ENCODE measurements at regions not wholly inside any gene's neighbourhood (a gene's known extent, or its start where the extent isn't known, plus 50 kb on each side); places are given as distances from the start of the nearest gene placed in this dataset.

GRCh38 chr2:226495466-226496272, 304.0 kb downstream of the IRS1 start:
- no peak for TF ChIP-seq CTCF (IDR thresholded peaks at IDR 0.05; ENCODE audit: low read length)
- TF ChIP-seq EZH2 (IDR thresholded peaks at IDR 0.05; ENCODE audit: borderline replicate concordance, low read length), result no peak
- no peaks in the 10 kb centered on the region for H3K27me3 ChIP-seq (ENCODE audit: insufficient read depth, low read length)
- H3K36me3 ChIP-seq (ENCODE audit: insufficient read depth, low read length), result no peaks in the 10 kb centered on the region
- H3K9ac ChIP-seq (ENCODE audit: low read length), result no peak overlapping the region
- H4K20me1 ChIP-seq (ENCODE audit: insufficient read depth, low read length), result no peaks in the 10 kb centered on the region
- H3K4me2 ChIP-seq (ENCODE audit: low read length), result no peak overlapping the region
- no peaks in the 10 kb centered on the region for H3K9me2 ChIP-seq (ENCODE audit: low read depth, low read length)
- H3K27ac ChIP-seq (ENCODE audit: low read depth, low read length, poor library complexity, severe bottlenecking), result no peak overlapping the region
- H2AFZ ChIP-seq (ENCODE audit: low read length), result no peak overlapping the region
- no peaks in the 10 kb centered on the region for H3K4me1 ChIP-seq (ENCODE audit: insufficient read depth, low read length, severe bottlenecking)
- H3K4me3 ChIP-seq (ENCODE audit: low read depth, low read length, poor library complexity, severe bottlenecking), result no peak overlapping the region
- no peaks in the 10 kb centered on the region for H3K9me3 ChIP-seq (ENCODE audit: low read length)
- no peaks in the 10 kb centered on the region for H3F3A ChIP-seq (ENCODE audit: insufficient read depth, low read length)
- H3K79me2 ChIP-seq (ENCODE audit: insufficient read depth, low read length), result no peaks in the 10 kb centered on the region

- no peak overlapping the region for H3K27ac ChIP-seq (ENCODE audit: low read depth, low read length, poor library complexity, severe bottlenecking)
- H3K4me2 ChIP-seq (ENCODE audit: low read length), result no peak overlapping the region
- no peaks in the 10 kb centered on the region for H4K20me1 ChIP-seq (ENCODE audit: insufficient read depth, low read length)
- no peaks in the 10 kb centered on the region for H3K9me3 ChIP-seq (ENCODE audit: low read length)
- no peak overlapping the region for H3K4me3 ChIP-seq (ENCODE audit: low read depth, low read length, poor library complexity, severe bottlenecking)
- H3K27me3 ChIP-seq (ENCODE audit: insufficient read depth, low read length), result no peaks in the 10 kb centered on the region
- H2AFZ ChIP-seq (ENCODE audit: low read length), result no peak overlapping the region
- H3K36me3 ChIP-seq (ENCODE audit: insufficient read depth, low read length), result no peaks in the 10 kb centered on the region
- TF ChIP-seq CTCF (IDR thresholded peaks at IDR 0.05; ENCODE audit: low read length), result no peak
- no peak for TF ChIP-seq EZH2 (IDR thresholded peaks at IDR 0.05; ENCODE audit: borderline replicate concordance, low read length)
- H3F3A ChIP-seq (ENCODE audit: insufficient read depth, low read length), result no peaks in the 10 kb centered on the region
- no peaks in the 10 kb centered on the region for H3K4me1 ChIP-seq (ENCODE audit: insufficient read depth, low read length, severe bottlenecking)
- H3K9ac ChIP-seq (ENCODE audit: low read length), result no peak overlapping the region
- H3K9me2 ChIP-seq (ENCODE audit: low read depth, low read length), result no peaks in the 10 kb centered on the region
- no peaks in the 10 kb centered on the region for H3K79me2 ChIP-seq (ENCODE audit: insufficient read depth, low read length)
Measured at GRCh38 chr2:226491112-226491511, 308.5 kb downstream of the IRS1 start.

GRCh38 chr2:226489775-226490541, 309.7 kb downstream of the IRS1 start:
- no peaks in the 10 kb centered on the region for H4K20me1 ChIP-seq (ENCODE audit: insufficient read depth, low read length)
- no peaks in the 10 kb centered on the region for H3K36me3 ChIP-seq (ENCODE audit: insufficient read depth, low read length)
- no peaks in the 10 kb centered on the region for H3F3A ChIP-seq (ENCODE audit: insufficient read depth, low read length)
- H3K27me3 ChIP-seq (ENCODE audit: insufficient read depth, low read length), result no peaks in the 10 kb centered on the region
- no peak for TF ChIP-seq EZH2 (IDR thresholded peaks at IDR 0.05; ENCODE audit: borderline replicate concordance, low read length)
- TF ChIP-seq CTCF (IDR thresholded peaks at IDR 0.05; ENCODE audit: low read length), result no peak
- H3K9me3 ChIP-seq (ENCODE audit: low read length), result no peaks in the 10 kb centered on the region
- H3K9me2 ChIP-seq (ENCODE audit: low read depth, low read length), result no peaks in the 10 kb centered on the region
- H3K4me2 ChIP-seq (ENCODE audit: low read length), result no peak overlapping the region
- no peak overlapping the region for H3K27ac ChIP-seq (ENCODE audit: low read depth, low read length, poor library complexity, severe bottlenecking)
- H3K79me2 ChIP-seq (ENCODE audit: insufficient read depth, low read length), result no peaks in the 10 kb centered on the region
- no peak overlapping the region for H2AFZ ChIP-seq (ENCODE audit: low read length)
- no peak overlapping the region for H3K9ac ChIP-seq (ENCODE audit: low read length)
- no peak overlapping the region for H3K4me3 ChIP-seq (ENCODE audit: low read depth, low read length, poor library complexity, severe bottlenecking)
- no peaks in the 10 kb centered on the region for H3K4me1 ChIP-seq (ENCODE audit: insufficient read depth, low read length, severe bottlenecking)

All from OCI-LY1 (cell line).